ENCODE measurements at regions not wholly inside any gene's neighbourhood (a gene's known extent, or its start where the extent isn't known, plus 50 kb on each side); places are given as distances from the start of the nearest gene placed in this dataset.

DNA sequence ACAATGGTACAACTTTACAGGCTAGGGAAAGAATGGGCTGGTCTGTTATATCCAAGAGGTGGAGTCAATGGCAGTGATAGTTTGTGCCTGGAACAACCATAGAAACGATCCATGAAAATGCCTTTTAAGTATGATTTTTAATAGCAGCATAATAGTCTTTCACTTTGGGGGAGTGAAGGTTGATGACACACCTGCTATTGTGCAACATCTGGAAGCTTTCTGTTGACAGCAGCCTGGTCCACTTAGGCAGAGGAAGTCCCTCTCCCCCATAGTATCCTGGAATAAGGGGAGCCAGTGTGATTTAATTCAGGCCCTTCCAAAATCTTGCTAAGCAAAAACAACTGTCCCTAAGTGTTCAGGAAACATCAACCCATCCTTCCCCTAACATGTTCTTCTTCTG, 56.3 kb upstream of the HS3ST4 start:
- no peaks in the 10 kb centered on the region for H3K4me1 ChIP-seq (ENCODE audit: control insufficient read depth in 1 of 2, insufficient read depth in 2 of 2, low read length in 2 of 2)
- H3K4me2 ChIP-seq (replicated peaks; ENCODE audit: extremely low read depth, low read length, poor library complexity, severe bottlenecking), result no peak overlapping the region
- no peak overlapping the region for H3K4me3 Mint-ChIP-seq
- H3K4me1 Mint-ChIP-seq, result no peaks in the 10 kb centered on the region
- H3K36me3 Mint-ChIP-seq, result no peaks in the 10 kb centered on the region
- intact Hi-C loops (cut with micrococcal nuclease), result no loop called here
- no peak overlapping the region for H3K27ac ChIP-seq (ENCODE audit: low read depth in 1 of 2, low read length in 2 of 2)
- WGBS (ENCODE audit: insufficient coverage), result 100% methylated on average over 1 of the region's 1 CpG
- no peaks in the 10 kb centered on the region for H3K9me3 ChIP-seq (replicated peaks in 1 of 2; ENCODE audit: control insufficient read depth in 1 of 2, insufficient read depth in 1 of 2, low read length in 2 of 2)
- H3K36me3 ChIP-seq (replicated peaks in 1 of 2; ENCODE audit: control insufficient read depth in 1 of 2, insufficient read depth in 2 of 2, low read length in 2 of 2), result no peaks in the 10 kb centered on the region
- no peaks in the 10 kb centered on the region for H3K27me3 ChIP-seq (ENCODE audit: control insufficient read depth in 2 of 2, insufficient read depth in 2 of 2, low read length in 2 of 2)
- no peak overlapping the region for H3K4me3 ChIP-seq (replicated peaks in 1 of 3; ENCODE audit: low read depth in 2 of 3, low read length in 3 of 3)
- H3K79me2 ChIP-seq (ENCODE audit: insufficient read depth, low read length), result no peaks in the 10 kb centered on the region
- no peak overlapping the region for H3K9ac ChIP-seq (ENCODE audit: insufficient read depth, low read length, poor library complexity, severe bottlenecking)
- H4K20me1 ChIP-seq (ENCODE audit: insufficient read depth, low read length), result no peaks in the 10 kb centered on the region
- H3K9me3 Mint-ChIP-seq, result peaks cover 0 to 6% (median 0%) of the 10 kb centered on the region in 7 donors
- no peak overlapping the region for H3K27ac Mint-ChIP-seq
- H3K27me3 Mint-ChIP-seq (ENCODE audit: low read depth in 3 of 3), result peaks cover 0 to 3% (median 0%) of the 10 kb centered on the region in 3 donors
- no peak overlapping the region for H2AFZ ChIP-seq (ENCODE audit: insufficient read depth, low read depth, low read length, poor library complexity, severe bottlenecking)
- TF ChIP-seq, protein P1, sequence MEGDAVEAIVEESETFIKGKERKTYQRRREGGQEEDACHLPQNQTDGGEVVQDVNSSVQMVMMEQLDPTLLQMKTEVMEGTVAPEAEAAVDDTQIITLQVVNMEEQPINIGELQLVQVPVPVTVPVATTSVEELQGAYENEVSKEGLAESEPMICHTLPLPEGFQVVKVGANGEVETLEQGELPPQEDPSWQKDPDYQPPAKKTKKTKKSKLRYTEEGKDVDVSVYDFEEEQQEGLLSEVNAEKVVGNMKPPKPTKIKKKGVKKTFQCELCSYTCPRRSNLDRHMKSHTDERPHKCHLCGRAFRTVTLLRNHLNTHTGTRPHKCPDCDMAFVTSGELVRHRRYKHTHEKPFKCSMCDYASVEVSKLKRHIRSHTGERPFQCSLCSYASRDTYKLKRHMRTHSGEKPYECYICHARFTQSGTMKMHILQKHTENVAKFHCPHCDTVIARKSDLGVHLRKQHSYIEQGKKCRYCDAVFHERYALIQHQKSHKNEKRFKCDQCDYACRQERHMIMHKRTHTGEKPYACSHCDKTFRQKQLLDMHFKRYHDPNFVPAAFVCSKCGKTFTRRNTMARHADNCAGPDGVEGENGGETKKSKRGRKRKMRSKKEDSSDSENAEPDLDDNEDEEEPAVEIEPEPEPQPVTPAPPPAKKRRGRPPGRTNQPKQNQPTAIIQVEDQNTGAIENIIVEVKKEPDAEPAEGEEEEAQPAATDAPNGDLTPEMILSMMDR (IDR thresholded peaks at IDR 0.05), result no peak
- no peak for DNase-seq

DNA sequence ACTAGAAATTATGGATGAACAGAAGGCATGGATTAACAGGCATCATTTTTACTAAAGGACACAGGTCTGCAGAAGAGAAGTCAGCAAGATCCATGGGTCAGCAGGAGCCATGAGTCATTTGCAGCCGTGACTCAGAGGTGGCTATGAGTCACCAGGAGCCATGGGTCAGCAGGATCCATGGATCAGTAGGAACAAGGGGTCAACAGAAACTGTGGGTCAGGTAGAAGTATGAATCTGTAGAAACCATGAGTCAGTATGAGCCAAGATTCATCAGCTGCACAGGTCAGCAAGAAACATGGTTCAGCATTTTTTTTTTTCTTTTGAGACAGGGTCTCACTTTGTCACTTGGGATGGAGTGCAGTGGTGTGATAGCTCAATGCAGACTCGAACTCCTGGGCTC, 58.2 kb upstream of the HS3ST4 start:
- H3K4me3 Mint-ChIP-seq, result no peak overlapping the region
- Histone ChIP-seq H3K4me1 (ENCODE audit: control insufficient read depth in 1 of 2, insufficient read depth in 2 of 2, low read length in 2 of 2) (no peaks in the 10 kb centered on the region), H3K4me3 (replicated peaks in 1 of 3; ENCODE audit: low read depth in 2 of 3, low read length in 3 of 3) (no peak overlapping the region), H3K79me2 (ENCODE audit: insufficient read depth, low read length) (no peaks in the 10 kb centered on the region), H3K9me3 (replicated peaks in 1 of 2; ENCODE audit: control insufficient read depth in 1 of 2, insufficient read depth in 1 of 2, low read length in 2 of 2) (no peaks in the 10 kb centered on the region), H3K36me3 (replicated peaks in 1 of 2; ENCODE audit: control insufficient read depth in 1 of 2, insufficient read depth in 2 of 2, low read length in 2 of 2) (no peaks in the 10 kb centered on the region), H2AFZ (ENCODE audit: insufficient read depth, low read depth, low read length, poor library complexity, severe bottlenecking) (no peak overlapping the region), H3K27me3 (ENCODE audit: control insufficient read depth in 2 of 2, insufficient read depth in 2 of 2, low read length in 2 of 2) (no peaks in the 10 kb centered on the region), H3K27ac (ENCODE audit: low read depth in 1 of 2, low read length in 2 of 2) (no peak overlapping the region), H3K4me2 (replicated peaks; ENCODE audit: extremely low read depth, low read length, poor library complexity, severe bottlenecking) (no peak overlapping the region), H3K9ac (ENCODE audit: insufficient read depth, low read length, poor library complexity, severe bottlenecking) (no peak overlapping the region), H4K20me1 (ENCODE audit: insufficient read depth, low read length) (no peaks in the 10 kb centered on the region)
- no peaks in the 10 kb centered on the region for H3K36me3 Mint-ChIP-seq
- TF ChIP-seq, protein P1 (IDR thresholded peaks at IDR 0.05), result no peak
- peaks cover 0 to 3% (median 1%) of the 10 kb centered on the region in 3 donors for H3K27me3 Mint-ChIP-seq (ENCODE audit: low read depth in 3 of 3)
- intact Hi-C loops (cut with micrococcal nuclease), result no loop called here
- WGBS (ENCODE audit: insufficient coverage), result 78% methylated on average over 1 of the region's 2 CpGs
- H3K4me1 Mint-ChIP-seq, result no peaks in the 10 kb centered on the region
- H3K9me3 Mint-ChIP-seq, result peaks cover 0 to 13% (median 3%) of the 10 kb centered on the region in 7 donors
- no peak for DNase-seq
- H3K27ac Mint-ChIP-seq, result no peak overlapping the region
